Bone marrow (tissue), 2 donors: ENCODE measurements at regions not wholly inside any gene's neighbourhood (a gene's known extent, or its start where the extent isn't known, plus 50 kb on each side); places are given as distances from the start of the nearest gene placed in this dataset.
A peak's percentile ranks its signal among the peaks of the same experiment; 100 is the strongest.
"Not testable (repeated sequence)": the region's sequence is repeated elsewhere in the genome, so short reads cannot be mapped to it uniquely, and the experiment has no call there.

Source experiments
- DNase-seq, 2 donors: peaks; one replicate each; lab custom pipeline; 2025; lab: John Stamatoyannopoulos, UW

- DNase-seq: no peak
Measured at GRCh38 chr9:38185647-38186403, 116.8 kb upstream of the SHB start.

- no peak for DNase-seq
Measured at GRCh38 chr9:38183994-38184568, 115.1 kb upstream of the SHB start.

GRCh38 chr9:38182321-38182720 lies 113.3 kb upstream of the SHB start:
- DNase-seq: no peak

- no peak for DNase-seq
Measured at GRCh38 chr9:38181866-38182265, 112.8 kb upstream of the SHB start.

- DNase-seq: no peak
Measured at GRCh38 chr9:38181232-38181631, 112.2 kb upstream of the SHB start.

- DNase-seq: no peak
Measured at GRCh38 chr9:38180656-38181055, 111.6 kb upstream of the SHB start.

- no peak for DNase-seq
Measured at GRCh38 chr9:38179965-38180364, 110.9 kb upstream of the SHB start.

- DNase-seq: no peak
Measured at GRCh38 chr9:38178237-38178636, 109.2 kb upstream of the SHB start.

GRCh38 chr9:38177680-38178079 lies 108.7 kb upstream of the SHB start:
- DNase-seq: no peak

GRCh38 chr9:38176251-38176650 lies 107.2 kb upstream of the SHB start:
- DNase-seq: no peak

- DNase-seq: no peak
Measured at GRCh38 chr9:38175423-38175822, 106.4 kb upstream of the SHB start.

GRCh38 chr9:38172586-38172985 lies 103.6 kb upstream of the SHB start:
- DNase-seq: no peak

GRCh38 chr9:38171926-38172325 lies 102.9 kb upstream of the SHB start:
- DNase-seq: no peak

GRCh38 chr9:38171538-38171884 lies 102.5 kb upstream of the SHB start:
- no peak for DNase-seq

GRCh38 chr9:38170763-38171537 lies 101.9 kb upstream of the SHB start:
- not testable (repeated sequence) for DNase-seq

GRCh38 chr9:38170155-38170554 lies 101.1 kb upstream of the SHB start:
- not testable (repeated sequence) for DNase-seq

GRCh38 chr9:38166501-38166900 lies 97.5 kb upstream of the SHB start:
- DNase-seq: no peak

- no peak for DNase-seq
Measured at GRCh38 chr9:38164659-38165221, 95.7 kb upstream of the SHB start.

GRCh38 chr9:38163518-38163917 lies 94.5 kb upstream of the SHB start:
- DNase-seq: no peak

- DNase-seq: no peak
Measured at GRCh38 chr9:38162332-38163211, 93.5 kb upstream of the SHB start.

GRCh38 chr9:38160613-38161215 lies 91.7 kb upstream of the SHB start:
- peak; percentile 19 to 45 for DNase-seq
